GM12865 (cell line): ENCODE measurements at regions not wholly inside any gene's neighbourhood (a gene's known extent, or its start where the extent isn't known, plus 50 kb on each side); places are given as distances from the start of the nearest gene placed in this dataset.

ENCODE experiments used
- DNase-seq: peaks from one replicate; pipeline ENCODE4 v3.0.0; 2010; ENCODE audit warnings: low read depth
- H3K4me3 ChIP-seq: 2 replicates; pipeline ENCODE4 v1.5.1; 2011; ENCODE audit warnings: mild to moderate bottlenecking, low read depth, low read length, control low read depth
- TF ChIP-seq, protein P1 (sequence below): IDR thresholded peaks from 2 replicates; pipeline ENCODE4 v1.5.1; 2011; ENCODE audit warnings: low read length, control low read depth, low read depth, inconsistent platforms; ENCODE audit not compliant: insufficient read depth; ENCODE audit errors: missing control alignments

DNA sequence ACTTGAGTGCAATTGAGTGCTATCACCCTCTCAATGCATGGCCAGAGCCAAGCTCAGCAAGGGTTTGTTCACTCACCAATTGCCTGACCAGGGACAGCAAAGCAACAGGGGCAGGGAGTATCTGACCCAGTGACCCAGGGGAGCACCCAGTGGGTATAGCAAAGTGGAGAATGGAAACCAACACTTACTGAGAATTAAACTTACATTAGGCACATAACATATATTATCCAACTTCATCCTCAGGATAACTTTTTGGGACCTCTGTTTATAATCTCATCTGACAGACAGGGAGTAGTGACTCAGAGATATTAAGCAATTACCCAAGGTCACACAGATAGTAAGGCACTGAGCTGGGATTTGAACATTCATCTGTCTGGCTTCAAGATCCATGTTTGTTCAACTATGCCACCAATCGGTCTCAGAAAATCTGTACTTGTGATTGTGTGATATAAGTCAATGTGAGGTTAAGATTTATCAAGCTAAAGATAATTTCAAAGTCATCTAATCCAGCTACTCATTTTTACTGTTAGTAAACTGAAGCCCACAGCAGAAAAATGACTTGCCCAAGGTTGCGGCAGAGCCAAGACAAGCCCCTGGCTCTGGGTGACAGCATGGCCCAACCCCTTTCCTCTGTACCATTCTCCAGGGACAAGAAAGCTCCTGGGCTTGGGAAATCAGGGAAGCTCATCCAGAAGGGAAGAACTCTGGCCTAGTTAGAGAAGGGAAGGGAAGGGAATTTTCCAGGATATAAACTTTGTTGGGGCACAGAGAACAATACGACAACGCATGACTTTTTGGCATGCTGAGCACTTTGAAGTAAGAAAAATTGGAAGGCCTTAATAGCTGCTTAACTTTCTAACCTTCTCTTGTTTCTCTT lies 138.0 kb upstream of the SMAD3 start:
- TF ChIP-seq, protein P1, sequence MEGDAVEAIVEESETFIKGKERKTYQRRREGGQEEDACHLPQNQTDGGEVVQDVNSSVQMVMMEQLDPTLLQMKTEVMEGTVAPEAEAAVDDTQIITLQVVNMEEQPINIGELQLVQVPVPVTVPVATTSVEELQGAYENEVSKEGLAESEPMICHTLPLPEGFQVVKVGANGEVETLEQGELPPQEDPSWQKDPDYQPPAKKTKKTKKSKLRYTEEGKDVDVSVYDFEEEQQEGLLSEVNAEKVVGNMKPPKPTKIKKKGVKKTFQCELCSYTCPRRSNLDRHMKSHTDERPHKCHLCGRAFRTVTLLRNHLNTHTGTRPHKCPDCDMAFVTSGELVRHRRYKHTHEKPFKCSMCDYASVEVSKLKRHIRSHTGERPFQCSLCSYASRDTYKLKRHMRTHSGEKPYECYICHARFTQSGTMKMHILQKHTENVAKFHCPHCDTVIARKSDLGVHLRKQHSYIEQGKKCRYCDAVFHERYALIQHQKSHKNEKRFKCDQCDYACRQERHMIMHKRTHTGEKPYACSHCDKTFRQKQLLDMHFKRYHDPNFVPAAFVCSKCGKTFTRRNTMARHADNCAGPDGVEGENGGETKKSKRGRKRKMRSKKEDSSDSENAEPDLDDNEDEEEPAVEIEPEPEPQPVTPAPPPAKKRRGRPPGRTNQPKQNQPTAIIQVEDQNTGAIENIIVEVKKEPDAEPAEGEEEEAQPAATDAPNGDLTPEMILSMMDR, result no peak
- DNase-seq, result no peak
- no peak overlapping the region for H3K4me3 ChIP-seq

DNA sequence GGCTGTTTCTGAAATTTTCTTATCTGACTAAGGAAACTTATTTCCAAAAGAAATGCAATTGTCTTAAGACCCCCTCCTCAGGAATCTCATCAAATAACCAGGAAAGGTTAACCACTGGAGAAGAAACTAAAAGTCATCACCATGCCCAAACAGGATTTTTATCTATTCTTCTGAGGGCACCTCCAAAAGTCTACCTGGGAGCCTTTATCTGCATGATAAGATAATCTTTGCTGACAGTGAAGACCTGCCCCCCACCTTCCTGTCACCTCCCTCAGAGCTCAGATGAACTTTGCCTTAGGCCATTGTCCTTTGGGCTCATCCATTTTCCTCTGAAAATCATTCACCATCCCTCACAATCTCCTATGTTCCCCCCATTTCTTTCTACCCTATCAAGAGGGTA lies 137.3 kb upstream of the SMAD3 start:
- H3K4me3 ChIP-seq, result no peak overlapping the region
- DNase-seq, result no peak
- TF ChIP-seq, protein P1, result no peak

DNA sequence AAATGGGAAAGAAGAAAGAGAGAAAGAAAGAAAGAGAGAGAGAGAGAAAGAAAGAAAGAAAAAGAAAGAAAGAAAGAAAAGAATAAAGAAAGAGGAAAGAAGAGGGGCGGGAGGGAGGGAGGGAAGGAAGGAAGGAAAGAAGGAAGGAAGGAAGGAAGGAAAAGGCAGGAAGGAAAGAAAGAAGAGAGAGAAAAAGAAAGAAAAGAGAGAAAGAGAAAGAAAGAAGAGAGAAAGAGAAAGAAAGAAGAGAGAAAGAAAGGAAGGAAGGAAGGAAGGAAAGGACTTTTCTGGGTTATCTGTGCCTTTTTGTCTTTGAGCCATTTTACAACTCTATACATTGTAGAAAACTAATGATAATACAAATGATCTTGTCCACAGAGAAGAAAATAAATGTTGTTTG lies 136.6 kb upstream of the SMAD3 start:
- H3K4me3 ChIP-seq, result no peak overlapping the region
- TF ChIP-seq, protein P1, result no peak
- DNase-seq, result no peak

DNA sequence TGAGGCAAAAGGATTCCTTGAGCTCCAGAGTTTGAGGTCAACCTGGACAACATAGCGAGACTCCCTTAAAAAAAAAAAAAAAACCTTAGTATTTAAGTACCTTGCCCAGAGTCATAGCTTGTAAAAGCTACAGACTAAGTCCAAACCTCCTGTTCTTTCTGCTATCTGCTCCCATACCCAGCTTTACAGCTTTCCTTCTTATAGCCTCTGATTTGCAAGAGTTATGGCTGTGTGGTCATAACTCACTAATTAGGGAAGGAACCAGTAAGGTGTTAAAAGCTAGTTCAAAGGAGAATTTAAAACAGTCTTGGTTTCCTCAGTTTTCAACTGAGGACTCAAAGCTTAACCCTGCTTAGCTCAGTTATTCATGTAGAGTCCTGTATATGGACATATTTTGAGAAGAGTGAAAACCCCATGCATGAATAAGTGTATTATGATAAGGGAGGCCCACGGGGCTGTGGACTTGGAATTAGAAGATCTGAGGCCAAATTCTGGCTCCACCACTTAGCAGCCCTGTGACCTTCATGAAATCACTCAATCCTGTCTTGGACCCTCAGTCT lies 135.5 kb upstream of the SMAD3 start:
- H3K4me3 ChIP-seq, result no peak overlapping the region
- DNase-seq, result no peak
- TF ChIP-seq, protein P1, result no peak

DNA sequence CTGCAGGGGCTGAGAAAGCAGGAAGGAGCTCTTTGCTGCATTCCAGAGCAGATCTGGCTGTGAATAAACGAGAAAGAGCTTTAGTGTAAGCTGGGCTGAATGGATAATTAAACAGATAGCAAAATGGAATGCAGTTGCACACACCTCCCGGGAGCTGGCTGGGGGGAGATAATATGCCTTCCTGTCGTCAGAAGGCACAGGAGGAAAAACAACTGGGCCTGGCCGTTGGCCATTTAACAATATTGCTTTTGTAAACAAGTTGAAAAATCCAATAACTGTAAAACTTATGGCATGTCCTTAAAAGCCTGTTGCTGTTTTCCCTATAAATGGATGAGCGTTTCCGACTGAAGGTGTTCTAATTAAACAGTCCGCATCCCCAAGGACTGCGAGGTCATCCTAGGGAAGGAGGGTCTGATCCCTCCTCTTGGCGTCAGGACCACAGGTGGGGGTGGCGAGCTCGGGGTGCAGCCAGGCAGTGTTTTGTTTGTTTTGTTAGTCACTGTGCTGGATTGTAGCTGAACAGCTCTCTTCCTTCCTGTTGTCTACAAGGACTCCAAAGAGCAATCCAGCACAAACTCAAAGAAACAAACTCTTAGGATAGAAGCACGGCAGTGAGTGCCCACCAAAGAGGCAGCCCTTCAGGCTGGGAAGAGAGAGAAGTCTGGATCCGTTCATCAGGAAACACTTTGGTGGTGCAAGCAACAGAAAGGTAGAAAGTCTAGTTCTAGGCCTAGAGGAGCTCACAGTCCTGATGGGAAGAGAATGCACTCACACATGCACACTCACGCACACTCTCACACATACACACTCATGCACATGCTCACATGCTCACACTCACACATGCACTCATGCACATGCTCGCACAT lies 133.4 kb upstream of the SMAD3 start:
- TF ChIP-seq, protein P1, result no peak
- no peak overlapping the region for H3K4me3 ChIP-seq
- DNase-seq, result no peak

- TF ChIP-seq, protein P1, result no peak
- no peak for DNase-seq
- H3K4me3 ChIP-seq, result no peak overlapping the region
Measured at GRCh38 chr15:66932634-66933024, 132.8 kb upstream of the SMAD3 start.
